ENCODE measurements at regions not wholly inside any gene's neighbourhood (a gene's known extent, or its start where the extent isn't known, plus 50 kb on each side); places are given as distances from the start of the nearest gene placed in this dataset.

DNA sequence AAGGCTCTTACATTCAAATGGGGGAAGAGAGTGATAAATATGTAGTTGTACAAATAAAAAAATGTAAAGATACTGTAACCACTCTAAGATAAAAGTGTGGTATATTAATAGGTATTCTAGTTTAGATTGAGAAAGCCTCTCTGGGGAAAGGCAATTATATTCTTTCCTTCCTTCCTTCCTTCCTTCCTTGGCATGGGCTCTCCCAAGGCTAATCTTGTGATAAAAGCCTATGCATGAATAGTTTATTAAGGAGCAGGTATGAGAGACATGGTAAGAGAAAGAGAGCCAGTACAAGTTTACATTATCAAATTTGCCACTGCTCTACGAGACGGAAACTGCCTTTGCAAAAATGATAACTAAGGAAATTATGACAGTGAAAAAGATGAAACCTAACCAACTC is 588.8 kb downstream of the PRELID2 start:
- TF ChIP-seq POLR2AphosphoS5 (IDR thresholded peaks at IDR 0.05; ENCODE audit: borderline replicate concordance, low read depth, low read length) (no peak; the same call in 1 of the 2 replicates), EZH2 (IDR thresholded peaks at IDR 0.05) (no peak), FOXP2 (optimal IDR thresholded peaks at IDR 0.05; ENCODE audit: control extremely low read depth, extremely low read length, insufficient read depth) (no peak)

Measured in SK-N-MC (cell line).